HG02678 (cell line): ENCODE measurements at regions not wholly inside any gene's neighbourhood (a gene's known extent, or its start where the extent isn't known, plus 50 kb on each side); places are given as distances from the start of the nearest gene placed in this dataset.

ENCODE experiments used
- ATAC-seq: cut with Tn5 transposase; IDR thresholded peaks from one replicate; pipeline ENCODE4 v1.9.1; 2021; ENCODE audit warnings: mild to moderate bottlenecking, moderate library complexity; ENCODE audit not compliant: unreplicated experiment

DNA sequence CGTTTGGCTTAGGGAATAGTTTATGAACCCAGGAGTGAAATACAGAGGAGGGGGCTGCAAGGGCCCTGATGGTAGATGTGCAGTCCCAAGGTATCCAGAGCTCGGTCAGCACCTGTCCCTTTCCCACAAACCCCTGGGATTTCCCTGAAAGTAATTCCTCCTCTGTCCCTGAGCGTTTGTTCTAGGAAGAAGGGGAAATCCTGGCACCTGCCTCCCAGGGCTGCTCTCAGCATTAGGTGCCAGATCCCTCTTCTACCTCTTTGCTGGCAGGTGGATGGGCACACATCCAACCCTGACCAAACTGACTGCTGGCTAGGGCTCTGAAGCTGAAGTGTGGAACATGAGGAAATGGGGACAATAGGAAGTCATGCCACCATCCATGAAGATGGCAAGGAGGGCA, 824.0 kb downstream of the SLC4A3 start:
- no peak for ATAC-seq

DNA sequence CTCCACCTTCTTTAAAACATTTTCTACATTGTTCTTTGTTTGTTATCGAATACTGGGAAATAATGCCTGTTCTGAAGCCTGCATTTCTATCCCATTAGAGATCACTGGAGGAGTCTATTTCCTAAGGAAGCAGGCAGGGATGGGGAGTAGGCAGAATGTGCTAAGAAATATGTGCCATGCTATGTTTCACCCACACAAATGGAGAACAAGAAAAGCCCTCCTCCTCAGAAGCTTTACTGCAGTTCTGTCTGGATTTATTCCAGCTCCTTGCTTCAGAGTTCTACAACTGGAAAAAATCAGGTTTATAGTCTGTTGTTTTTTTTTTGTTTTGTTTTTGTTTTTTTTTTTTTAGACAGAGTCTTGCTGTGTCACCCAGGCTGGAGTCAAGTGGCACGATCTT, 825.1 kb downstream of the SLC4A3 start:
- ATAC-seq: no peak

- no peak for ATAC-seq
Measured at GRCh38 chr2:220455351-220455990, 828.0 kb downstream of the SLC4A3 start.

DNA sequence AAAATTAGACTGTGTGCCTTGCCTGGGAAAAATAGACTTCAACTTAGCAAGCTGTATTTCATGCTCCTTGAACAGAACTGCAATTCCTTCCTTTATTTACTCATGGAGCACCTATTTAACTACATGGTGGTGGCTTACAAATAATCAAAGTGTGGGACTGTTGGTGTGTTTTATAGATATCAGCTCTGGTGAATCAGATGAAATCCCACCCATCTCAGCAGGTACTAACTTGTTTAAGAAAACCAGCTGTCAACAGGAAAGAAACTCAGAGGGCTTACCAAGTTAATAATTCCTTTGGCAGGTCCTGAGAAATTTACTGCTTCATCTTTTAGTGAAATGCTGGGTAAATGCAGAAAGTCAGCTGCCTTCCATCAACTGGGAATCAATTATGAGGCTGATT, 830.6 kb downstream of the SLC4A3 start:
- ATAC-seq: no peak

DNA sequence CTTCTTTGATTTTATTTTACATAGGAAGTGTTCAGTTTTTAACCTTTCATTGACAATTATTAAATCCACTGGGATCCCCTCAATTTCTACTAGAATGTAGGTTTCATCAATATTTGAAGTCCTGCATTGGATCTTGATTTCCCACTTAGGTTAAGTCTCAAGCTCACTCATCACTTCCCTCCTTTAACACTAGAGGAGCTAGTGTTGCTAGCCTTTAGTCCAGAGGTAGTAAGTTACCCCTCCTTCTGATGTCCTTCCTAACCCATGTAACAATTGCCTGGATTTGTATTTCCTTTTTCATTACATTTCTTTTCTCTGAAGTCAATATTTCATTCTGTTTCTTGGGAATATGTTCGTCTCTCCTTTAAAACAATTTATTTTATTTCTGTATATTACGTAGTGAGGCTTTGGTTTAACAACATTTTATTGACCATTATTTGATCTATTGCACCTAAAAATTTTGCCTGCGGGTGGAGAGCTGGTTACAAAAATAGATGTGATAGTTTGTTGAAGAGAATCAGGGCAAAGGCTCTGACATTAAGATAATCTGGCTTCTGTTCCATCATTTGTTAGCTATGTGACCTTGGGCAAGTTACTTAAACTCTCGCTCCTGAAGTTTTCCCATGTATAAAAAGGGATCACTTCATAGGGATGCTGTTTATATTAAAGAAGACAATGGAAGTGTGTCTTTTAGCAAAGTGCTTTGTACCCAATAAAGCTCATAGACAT, 833.0 kb downstream of the SLC4A3 start:
- ATAC-seq: no peak

GRCh38 chr2:220463876-220464275, 836.4 kb downstream of the SLC4A3 start:
- ATAC-seq: no peak

DNA sequence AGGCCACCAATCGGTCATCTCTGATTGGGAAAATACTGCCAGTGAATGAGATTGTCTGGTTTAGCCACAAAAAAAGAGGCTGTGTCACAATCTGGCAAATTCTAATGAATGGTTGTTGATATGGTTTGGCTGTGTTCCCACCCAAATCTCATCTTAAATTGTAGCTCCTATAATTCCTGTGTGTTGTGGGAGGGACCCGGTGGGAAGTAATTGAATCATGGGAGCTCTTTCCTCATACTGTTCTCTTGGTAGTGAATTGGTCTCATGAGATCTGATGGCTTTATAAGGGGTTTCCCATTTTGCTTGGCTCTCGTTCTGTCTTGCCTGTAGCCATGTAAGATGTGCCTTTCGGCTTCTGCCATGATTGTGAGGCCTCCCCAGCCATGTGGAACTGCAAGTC, 838.3 kb downstream of the SLC4A3 start:
- no peak for ATAC-seq

- ATAC-seq: no peak
Measured at GRCh38 chr2:220466251-220466691, 838.8 kb downstream of the SLC4A3 start.

- no peak for ATAC-seq
Measured at GRCh38 chr2:220469201-220469600, 841.8 kb downstream of the SLC4A3 start.

DNA sequence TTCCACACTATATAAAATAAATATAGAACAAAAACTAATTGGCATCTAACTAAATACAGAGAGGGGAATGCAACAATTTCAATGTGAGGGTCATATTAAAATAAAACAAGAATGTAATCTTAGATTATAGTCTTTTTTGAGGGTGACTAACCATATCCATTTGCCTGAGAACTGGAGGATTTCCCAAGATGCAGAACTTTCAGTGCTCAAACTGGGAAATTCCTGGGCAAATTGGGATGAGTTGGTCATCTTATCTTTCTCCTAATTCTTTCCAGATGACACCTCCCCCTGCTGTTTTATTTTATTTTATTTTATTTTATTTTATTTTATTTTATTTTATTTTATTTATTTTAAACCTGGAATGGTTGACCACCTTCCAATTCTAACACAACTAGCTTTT, 846.2 kb downstream of the SLC4A3 start:
- no peak for ATAC-seq

GRCh38 chr2:220476877-220477276, 849.4 kb downstream of the SLC4A3 start:
- ATAC-seq: no peak

DNA sequence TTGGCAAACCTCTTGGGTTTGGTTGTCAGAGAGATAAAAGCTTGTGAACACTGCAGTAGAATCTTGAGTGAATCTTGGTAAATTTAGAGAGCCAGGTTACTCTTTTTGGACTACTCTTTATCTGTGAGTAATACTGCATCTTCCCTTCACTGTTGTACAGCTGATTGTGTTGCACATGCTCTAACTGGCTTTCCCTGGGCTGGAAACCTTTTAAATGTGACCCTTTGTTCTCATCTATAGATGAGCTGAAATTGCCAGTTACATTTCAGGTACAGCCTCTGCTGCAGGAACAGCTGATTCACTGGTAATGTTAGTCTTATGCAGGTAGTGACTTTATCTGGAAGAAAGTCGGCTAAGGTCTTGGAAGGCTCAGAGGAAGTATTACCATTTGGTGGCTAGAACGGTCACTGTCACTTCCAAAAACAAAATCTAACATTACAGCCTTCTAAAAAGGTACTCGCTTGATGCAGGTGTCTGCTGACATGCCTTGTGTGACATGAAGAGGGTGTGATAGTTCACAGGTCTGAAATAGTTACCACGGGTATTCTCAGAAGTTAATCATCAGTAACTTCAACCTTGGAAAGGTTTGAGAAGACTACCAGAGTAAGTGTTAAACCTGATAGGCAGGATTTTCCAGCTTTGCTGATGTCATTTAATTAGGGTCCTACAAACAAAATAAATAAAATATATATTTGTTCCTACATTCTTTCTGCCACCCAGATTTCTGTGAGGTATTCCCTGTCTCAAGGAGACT, 851.1 kb downstream of the SLC4A3 start:
- no peak for ATAC-seq

DNA sequence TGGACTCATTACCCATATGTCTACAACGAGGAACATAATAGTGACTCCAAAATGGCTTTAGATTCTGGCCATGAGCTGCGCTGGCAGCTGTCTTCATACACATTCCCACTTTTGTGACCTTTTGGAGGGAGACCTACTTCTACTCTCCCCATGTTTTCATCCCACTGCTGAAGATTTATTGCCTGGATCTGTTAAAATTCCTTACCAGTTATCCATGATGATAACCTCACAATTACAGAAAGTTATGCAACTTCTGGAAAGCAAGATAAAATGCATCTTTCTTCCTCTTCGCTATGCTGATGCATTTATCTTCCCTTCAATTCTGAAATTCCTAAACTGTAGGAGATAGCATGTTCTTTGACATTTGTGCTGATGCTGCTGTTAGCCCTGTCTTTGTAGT, 855.3 kb downstream of the SLC4A3 start:
- no peak for ATAC-seq

DNA sequence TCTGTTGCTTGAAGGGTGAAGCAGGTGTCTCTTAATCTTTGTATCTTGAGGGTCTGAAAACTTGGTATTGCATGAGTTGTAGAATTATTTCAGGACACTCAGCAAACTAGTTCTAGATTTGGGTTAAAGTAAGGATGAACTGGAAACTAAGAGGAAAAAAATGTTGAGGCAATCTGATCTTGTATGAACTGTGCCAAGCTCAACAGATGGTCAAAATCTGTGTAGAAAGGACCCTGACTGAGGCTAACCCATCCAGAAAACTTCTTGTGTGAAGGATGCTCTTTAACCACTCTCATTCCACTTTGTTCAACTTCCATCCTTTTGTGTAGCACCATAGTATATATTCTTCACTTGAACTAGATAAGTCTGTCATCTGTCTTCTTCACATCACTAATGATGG, 861.7 kb downstream of the SLC4A3 start:
- ATAC-seq: no peak

- no peak for ATAC-seq
Measured at GRCh38 chr2:220491670-220492069, 864.2 kb downstream of the SLC4A3 start.

- no peak for ATAC-seq
Measured at GRCh38 chr2:220493871-220494525, 866.6 kb downstream of the SLC4A3 start.

DNA sequence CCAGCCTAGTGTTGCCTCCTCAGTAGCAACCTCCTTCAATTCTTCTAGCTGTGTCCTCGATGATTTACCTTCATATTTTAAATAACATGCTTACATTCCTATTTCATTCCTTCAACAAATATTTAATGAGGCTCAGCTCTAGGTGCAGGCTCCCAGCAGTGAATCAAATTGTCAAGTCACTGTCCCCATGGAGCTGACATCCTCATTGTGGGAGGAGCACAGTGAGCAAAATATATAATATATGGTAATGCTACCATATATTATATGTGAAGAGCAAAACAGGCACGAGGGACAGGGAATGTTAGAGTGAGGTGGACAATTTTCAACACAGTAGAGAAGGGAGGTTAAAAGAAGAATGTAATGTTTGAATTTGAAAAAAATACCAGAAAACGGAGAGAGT, 869.1 kb downstream of the SLC4A3 start:
- ATAC-seq: no peak

GRCh38 chr2:220499225-220499624, 871.8 kb downstream of the SLC4A3 start:
- ATAC-seq: no peak

DNA sequence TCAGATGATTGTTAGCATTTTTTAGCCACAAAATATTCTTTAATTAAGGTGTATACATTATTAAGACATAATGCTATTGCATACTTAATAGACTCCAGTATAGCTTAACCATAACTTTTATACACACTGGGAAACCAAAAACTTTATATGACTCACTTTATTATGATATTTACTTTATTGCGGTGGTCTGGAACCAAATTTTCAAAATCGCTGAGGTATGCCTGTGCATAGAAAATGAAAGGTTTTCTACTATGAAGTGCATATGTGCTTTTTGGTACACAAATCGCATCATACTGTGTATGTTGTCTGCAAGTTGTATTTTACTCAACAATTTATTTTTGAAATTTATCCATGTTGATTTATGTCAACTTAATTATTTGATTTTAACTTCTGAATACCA, 875.1 kb downstream of the SLC4A3 start:
- no peak for ATAC-seq

GRCh38 chr2:220503431-220503830, 876.0 kb downstream of the SLC4A3 start:
- ATAC-seq: no peak

- ATAC-seq: no peak
Measured at GRCh38 chr2:220504938-220505503, 877.6 kb downstream of the SLC4A3 start.
